Omental fat pad (tissue), 3 donors: ENCODE measurements at regions not wholly inside any gene's neighbourhood (a gene's known extent, or its start where the extent isn't known, plus 50 kb on each side); places are given as distances from the start of the nearest gene placed in this dataset.
"Not testable (repeated sequence)": the region's sequence is repeated elsewhere in the genome, so short reads cannot be mapped to it uniquely, and the experiment has no call there.

Experiments used
- ATAC-seq: fragments of 150-250 bp; one replicate; pipeline ENCODE4 v1.9.1; 2016; ENCODE audit warnings: mild to moderate bottlenecking, moderate library complexity; ENCODE audit not compliant: low FRiP score
- DNase-seq: peaks from one replicate; pipeline ENCODE4 v3.0.0-alpha.2; 2019; ENCODE audit warnings: low spot score
- TF ChIP-seq, protein P1 (sequence below), 3 donors: fragments of 450-650 bp; IDR thresholded peaks; one replicate each; pipeline ENCODE4 v1.5.1; 2016 to 2017; ENCODE audit warnings: antibody characterized with exemption in 3 of 3, mild to moderate bottlenecking in 3 of 3, moderate library complexity in 2 of 3

DNA sequence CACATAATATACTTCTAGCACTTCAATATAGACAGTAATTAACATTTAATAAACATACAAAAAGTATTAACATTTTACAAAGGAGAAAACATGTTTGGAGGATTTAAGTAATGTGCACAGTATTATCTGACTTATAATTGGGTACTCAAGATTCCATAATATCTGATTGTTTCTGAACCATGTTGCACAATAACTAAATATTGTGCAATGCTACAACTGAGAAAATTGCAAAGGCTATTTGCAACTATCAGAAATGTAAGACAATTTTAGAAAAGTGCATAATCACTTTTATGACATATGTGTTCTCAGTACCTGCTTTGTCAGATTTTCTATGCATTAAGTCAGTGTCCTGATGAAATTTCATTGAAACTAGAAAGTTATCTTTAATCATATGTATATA, 934.6 kb downstream of the SOCS6 start:
- TF ChIP-seq, protein P1, sequence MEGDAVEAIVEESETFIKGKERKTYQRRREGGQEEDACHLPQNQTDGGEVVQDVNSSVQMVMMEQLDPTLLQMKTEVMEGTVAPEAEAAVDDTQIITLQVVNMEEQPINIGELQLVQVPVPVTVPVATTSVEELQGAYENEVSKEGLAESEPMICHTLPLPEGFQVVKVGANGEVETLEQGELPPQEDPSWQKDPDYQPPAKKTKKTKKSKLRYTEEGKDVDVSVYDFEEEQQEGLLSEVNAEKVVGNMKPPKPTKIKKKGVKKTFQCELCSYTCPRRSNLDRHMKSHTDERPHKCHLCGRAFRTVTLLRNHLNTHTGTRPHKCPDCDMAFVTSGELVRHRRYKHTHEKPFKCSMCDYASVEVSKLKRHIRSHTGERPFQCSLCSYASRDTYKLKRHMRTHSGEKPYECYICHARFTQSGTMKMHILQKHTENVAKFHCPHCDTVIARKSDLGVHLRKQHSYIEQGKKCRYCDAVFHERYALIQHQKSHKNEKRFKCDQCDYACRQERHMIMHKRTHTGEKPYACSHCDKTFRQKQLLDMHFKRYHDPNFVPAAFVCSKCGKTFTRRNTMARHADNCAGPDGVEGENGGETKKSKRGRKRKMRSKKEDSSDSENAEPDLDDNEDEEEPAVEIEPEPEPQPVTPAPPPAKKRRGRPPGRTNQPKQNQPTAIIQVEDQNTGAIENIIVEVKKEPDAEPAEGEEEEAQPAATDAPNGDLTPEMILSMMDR (IDR thresholded peaks at IDR 0.05) = no peak
- DNase-seq (no peak), ATAC-seq (no peak)

DNA sequence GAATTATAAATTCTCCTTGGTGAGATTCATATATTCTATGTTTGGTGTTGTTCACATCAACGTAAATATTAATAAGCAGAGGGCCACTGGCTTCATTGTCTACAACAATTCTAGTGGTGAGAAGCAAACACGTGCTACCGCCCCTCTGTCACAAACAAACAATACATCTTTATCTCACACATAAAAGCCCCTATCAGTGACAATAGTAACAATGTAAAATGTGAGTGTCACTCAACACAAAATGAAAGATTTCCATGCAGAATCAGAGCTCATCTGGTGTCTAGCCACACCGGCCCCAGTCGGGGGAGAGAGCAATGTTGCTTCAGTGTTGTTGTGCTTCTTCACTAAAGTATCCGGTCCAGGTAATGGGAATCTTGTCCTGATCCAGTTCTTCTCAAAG, 932.6 kb downstream of the SOCS6 start:
- ATAC-seq (no peak), DNase-seq (no peak)
- TF ChIP-seq, protein P1 (IDR thresholded peaks at IDR 0.05) = no peak

DNA sequence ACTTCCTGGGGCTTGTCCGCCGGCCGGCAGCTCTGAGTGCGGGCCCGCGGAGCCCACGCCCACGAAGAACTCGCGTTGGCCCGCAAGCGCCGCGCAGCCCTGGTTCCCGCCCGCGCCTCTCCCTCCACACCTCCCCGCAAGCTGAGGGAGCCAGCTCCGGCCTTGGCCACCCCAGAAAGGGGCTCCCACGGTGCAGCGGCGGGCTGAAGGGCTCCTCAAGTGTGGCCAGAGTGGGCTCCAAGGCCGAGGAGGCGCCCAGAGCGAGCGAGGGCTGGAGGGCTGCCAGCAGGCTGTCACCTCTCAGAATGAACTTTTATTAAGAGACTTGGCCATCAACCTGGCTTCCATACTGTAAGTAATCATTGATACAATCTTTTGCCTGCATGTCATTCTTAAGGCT, 923.9 kb downstream of the SOCS6 start:
- not testable (repeated sequence) for ATAC-seq, DNase-seq

DNA sequence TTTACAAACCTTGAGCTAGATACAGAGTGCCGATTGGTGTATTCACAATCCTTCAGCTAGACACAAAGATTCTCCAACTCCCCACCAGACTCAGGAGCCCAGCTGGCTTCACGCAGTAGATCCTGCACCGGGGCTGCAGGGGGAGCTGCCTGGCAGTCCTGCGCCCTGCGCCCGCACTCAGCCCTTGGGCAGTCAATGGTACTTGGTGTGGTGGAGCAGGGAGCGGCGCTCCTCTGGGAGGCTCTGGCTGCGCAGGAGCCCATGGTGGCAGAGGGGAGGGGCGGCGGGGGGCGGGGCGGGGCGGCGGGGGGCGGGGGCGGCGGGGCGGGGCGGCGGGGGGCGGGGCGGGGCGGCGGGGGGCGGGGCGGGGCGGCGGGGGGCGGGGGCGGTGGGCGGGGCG, 923.4 kb downstream of the SOCS6 start:
- TF ChIP-seq, protein P1 (IDR thresholded peaks at IDR 0.05) = no peak
- DNase-seq (no peak), ATAC-seq (no peak)

DNA sequence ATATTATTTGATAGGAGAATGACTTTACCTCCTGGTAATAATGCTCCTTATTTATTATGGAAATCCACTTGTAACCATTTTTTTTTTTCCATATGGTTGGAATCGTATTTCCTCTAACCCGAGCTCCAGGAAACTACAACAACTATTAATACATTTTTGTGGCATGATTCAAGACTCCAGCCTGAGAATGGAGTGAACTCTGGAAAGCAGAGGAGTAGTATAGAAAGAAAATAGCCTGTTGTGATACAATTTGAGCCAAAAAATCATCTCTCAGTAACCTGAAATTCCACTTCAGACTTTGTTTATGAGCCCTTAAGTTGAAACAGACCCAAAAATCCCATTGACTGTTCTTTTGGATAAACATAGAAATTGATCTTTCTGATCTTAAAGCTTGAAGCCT, 921.1 kb downstream of the SOCS6 start:
- DNase-seq (no peak), ATAC-seq (no peak)
- TF ChIP-seq, protein P1 (IDR thresholded peaks at IDR 0.05) = no peak

DNA sequence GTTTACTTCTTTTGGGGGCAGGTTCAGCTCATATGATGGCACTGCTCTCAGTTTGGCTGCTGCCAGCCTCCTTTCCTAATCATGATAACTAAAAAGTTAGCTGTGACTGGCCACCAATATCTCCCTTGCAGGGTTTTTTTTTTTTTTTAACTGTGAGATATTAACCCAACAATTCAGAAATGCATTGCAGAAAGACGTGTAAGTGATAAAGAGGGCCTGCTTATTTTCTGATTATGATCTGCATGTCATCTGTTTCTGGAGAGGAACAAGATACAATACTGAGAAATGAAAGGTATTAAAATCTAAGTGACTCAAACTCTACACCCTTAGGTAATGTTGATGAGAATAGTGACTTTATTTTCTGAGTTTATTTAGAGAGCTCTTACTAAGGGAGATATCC, 905.6 kb downstream of the SOCS6 start:
- TF ChIP-seq, protein P1 (IDR thresholded peaks at IDR 0.05) = no peak

DNA sequence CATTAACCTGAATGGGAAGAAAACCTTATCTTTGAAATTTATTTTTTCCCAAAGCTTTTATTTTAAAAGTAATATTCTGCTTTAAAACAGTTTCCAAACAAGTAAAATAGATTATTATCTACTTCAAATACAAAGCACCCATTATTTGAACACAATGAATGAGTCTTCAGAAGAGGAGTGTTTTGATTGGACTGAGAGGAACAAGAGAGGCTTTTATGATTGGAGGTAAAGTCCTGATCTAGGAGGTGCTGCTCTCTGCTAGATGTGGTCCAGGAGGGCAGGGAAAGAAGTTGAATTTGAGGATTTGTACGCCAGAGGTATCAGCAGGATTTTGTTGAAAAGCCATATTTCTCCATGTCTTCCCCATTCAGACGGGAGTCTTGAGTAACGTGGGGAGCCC, 900.7 kb downstream of the SOCS6 start:
- TF ChIP-seq, protein P1 (IDR thresholded peaks at IDR 0.05) = no peak
- no peak for ATAC-seq

More for the DNA sequence above, 905.6 kb downstream of the SOCS6 start:
- DNase-seq = no peak
- ATAC-seq = no peak

DNA sequence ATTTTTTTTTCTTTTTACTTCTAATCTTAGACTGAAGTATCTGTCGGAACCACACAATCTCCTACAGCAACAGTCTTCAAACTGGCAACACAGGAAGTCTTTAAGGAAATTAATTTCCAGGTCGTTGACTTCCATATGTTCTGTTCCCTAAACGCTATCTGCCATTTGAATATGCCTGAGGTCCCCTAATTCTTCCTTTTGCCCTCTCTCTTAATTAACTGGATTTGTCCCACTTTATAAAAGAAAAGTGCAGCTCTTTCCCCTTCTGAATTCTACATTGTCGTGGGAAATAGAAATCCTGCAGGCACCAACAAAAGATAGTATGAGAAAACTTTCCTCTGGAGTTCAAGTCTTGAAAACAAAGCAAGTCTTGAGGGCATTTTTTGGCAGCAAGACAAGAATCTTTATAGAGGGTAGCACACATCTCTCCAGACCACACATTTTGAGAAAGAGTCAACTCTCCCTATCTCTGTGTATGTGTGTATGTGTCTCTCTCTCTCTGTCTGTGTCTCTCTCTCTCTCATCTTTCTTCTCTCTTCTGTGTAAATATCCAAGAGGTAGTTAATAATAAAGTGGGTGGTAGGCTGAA, 879.8 kb downstream of the SOCS6 start:
- no peak for ATAC-seq
- TF ChIP-seq, protein P1 (IDR thresholded peaks at IDR 0.05) = no peak

More for the DNA sequence above, 900.7 kb downstream of the SOCS6 start:
- no peak for DNase-seq

More for the DNA sequence above, 879.8 kb downstream of the SOCS6 start:
- no peak for DNase-seq
